GM12878 (cell line): ENCODE measurements at regions not wholly inside any gene's neighbourhood (a gene's known extent, or its start where the extent isn't known, plus 50 kb on each side); places are given as distances from the start of the nearest gene placed in this dataset.

ENCODE experiments used
- CEBPB ChIP-seq, 2 experiments: fragments of 150-350 bp in 1 of 2; IDR thresholded peaks; 2 replicates each; pipeline ENCODE4 v1.6.1; 2012 to 2014; ENCODE audit warnings: low read depth in 2 of 2, low read length in 2 of 2, borderline replicate concordance in 1 of 2, inconsistent platforms in 1 of 2
- CREB1 ChIP-seq: IDR thresholded peaks from 2 replicates; pipeline ENCODE4 v1.6.1; 2012; ENCODE audit warnings: low read depth, mild to moderate bottlenecking, inconsistent platforms
- CREM ChIP-seq: IDR thresholded peaks from 2 replicates; pipeline ENCODE4 v1.6.1; 2014; ENCODE audit warnings: antibody characterized with exemption, low read depth
- CTCF ChIP-seq, 3 experiments: IDR thresholded peaks in 2 of 3; conservative IDR thresholded peaks in 1 of 3; 2 replicates each; pipeline ENCODE4 v1.5.1; 2011; ENCODE audit warnings: low read depth in 3 of 3, low read length in 3 of 3, mild to moderate bottlenecking in 3 of 3, control low read depth in 2 of 3, moderate library complexity in 2 of 3, inconsistent platforms in 1 of 3, mixed read lengths in 1 of 3; ENCODE audit not compliant: control insufficient read depth in 2 of 3, insufficient read depth in 1 of 3; ENCODE audit errors: extremely low read depth in 1 of 3
- MAX ChIP-seq: IDR thresholded peaks from 2 replicates; pipeline ENCODE4 v1.6.1; 2012; ENCODE audit warnings: low read depth, low read length, improper control_type of control experiment
- NFYB ChIP-seq: IDR thresholded peaks from 2 replicates; pipeline ENCODE4 v1.6.1; 2011; ENCODE audit warnings: low read depth, mild to moderate bottlenecking, low read length, improper control_type of control experiment, moderate library complexity; ENCODE audit not compliant: insufficient read depth
- TCF3 ChIP-seq: IDR thresholded peaks from 2 replicates; pipeline ENCODE4 v1.6.1; 2012; ENCODE audit warnings: low read depth, mild to moderate bottlenecking, low read length, borderline replicate concordance; ENCODE audit not compliant: insufficient read depth

GRCh38 chrX:578531-578930 lies 52.1 kb upstream of the SHOX start:
- TF ChIP-seq CTCF (IDR thresholded peaks at IDR 0.05 in 2 of 3, conservative IDR thresholded peaks at IDR 0.05 in 1 of 3; ENCODE audit: control insufficient read depth in 2 of 3, extremely low read depth in 1 of 3, insufficient read depth in 1 of 3, low read depth in 3 of 3, low read length in 3 of 3), result no peak
- TF ChIP-seq CREM, result no peak
- TF ChIP-seq NFYB, result no peak
- no peak for TF ChIP-seq TCF3
- TF ChIP-seq CREB1, result no peak
- no peak for TF ChIP-seq CEBPB (IDR thresholded peaks at IDR 0.05; ENCODE audit: borderline replicate concordance in 1 of 2, low read depth in 2 of 2, low read length in 2 of 2)
- no peak for TF ChIP-seq MAX
